Kidney (tissue), 13 donors: ENCODE measurements at regions not wholly inside any gene's neighbourhood (a gene's known extent, or its start where the extent isn't known, plus 50 kb on each side); places are given as distances from the start of the nearest gene placed in this dataset.
A peak's percentile ranks its signal among the peaks of the same experiment; 100 is the strongest.

Experiments
- DNase-seq, 5 donors: peaks; one replicate each; pipeline ENCODE4 v3.0.0-alpha.2; 2013 to 2020
- FAIRE-seq: peaks from 2 replicates; lab custom pipeline; 2012; peaks lifted over from hg19 to GRCh38; lab: Jason Lieb, UNC
- H3K27ac ChIP-seq, 2 donors: one replicate each; pipeline ENCODE4 v1.7.0; 2013; ENCODE audit warnings: low read depth in 2 of 2, low read length in 2 of 2, inconsistent platforms in 1 of 2
- H3K27me3 ChIP-seq: one replicate; pipeline ENCODE4 v1.7.1; 2013; ENCODE audit warnings: low read length, inconsistent platforms; ENCODE audit not compliant: control insufficient read depth, insufficient read depth
- H3K36me3 ChIP-seq, 3 donors: one replicate each; pipeline versions ENCODE4 v1.7.0 to v1.7.1; 2013; ENCODE audit warnings: low read length in 3 of 3, control low read depth in 1 of 3, inconsistent platforms in 1 of 3; ENCODE audit not compliant: insufficient read depth in 3 of 3, control insufficient read depth in 2 of 3
- H3K4me1 ChIP-seq, 3 donors: one replicate each; pipeline versions ENCODE4 v1.7.0 to v1.7.1; 2013; ENCODE audit warnings: low read length in 3 of 3, inconsistent platforms in 1 of 3, low read depth in 1 of 3; ENCODE audit not compliant: control insufficient read depth in 2 of 3, insufficient read depth in 2 of 3
- H3K4me3 ChIP-seq, 3 donors: one replicate each; pipeline versions ENCODE4 v1.7.0 to v1.8.1; 2013; ENCODE audit warnings: low read length in 3 of 3, control low read depth in 1 of 3, inconsistent platforms in 1 of 3
- H3K9ac ChIP-seq, 3 donors: one replicate each; pipeline versions ENCODE4 v1.7.0 to v1.7.1; 2013; ENCODE audit warnings: low read length in 3 of 3, control low read depth in 1 of 3, inconsistent platforms in 1 of 3
- H3K9me3 ChIP-seq, 3 donors: one replicate each; pipeline versions ENCODE4 v1.7.0 to v1.7.1; 2013; ENCODE audit warnings: low read length in 3 of 3, control low read depth in 1 of 3, inconsistent platforms in 1 of 3; ENCODE audit not compliant: control insufficient read depth in 2 of 3, insufficient read depth in 1 of 3
- intact Hi-C: fragments of 100-400 bp; cut with DNase I; formaldehyde crosslinking; loops from one replicate; pipeline ENCODE4 v1.11.1; 2022
- TF ChIP-seq, protein P1 (sequence below): IDR thresholded peaks from 3 replicates; pipeline ENCODE4 v1.5.1; 2012; ENCODE audit warnings: mild to moderate bottlenecking, moderate library complexity, borderline replicate concordance; ENCODE audit not compliant: insufficient read depth; ENCODE audit errors: extremely low read depth
- donor health status: control.
- donor health status: control.
- donor health status: control.
- donor health status: control.
- donor health status: control.
- donor health status: DM: yes; HTN: yes; CAD: no.
- donor health status: Normal renal cell carcinoma (clear cell type).

DNA sequence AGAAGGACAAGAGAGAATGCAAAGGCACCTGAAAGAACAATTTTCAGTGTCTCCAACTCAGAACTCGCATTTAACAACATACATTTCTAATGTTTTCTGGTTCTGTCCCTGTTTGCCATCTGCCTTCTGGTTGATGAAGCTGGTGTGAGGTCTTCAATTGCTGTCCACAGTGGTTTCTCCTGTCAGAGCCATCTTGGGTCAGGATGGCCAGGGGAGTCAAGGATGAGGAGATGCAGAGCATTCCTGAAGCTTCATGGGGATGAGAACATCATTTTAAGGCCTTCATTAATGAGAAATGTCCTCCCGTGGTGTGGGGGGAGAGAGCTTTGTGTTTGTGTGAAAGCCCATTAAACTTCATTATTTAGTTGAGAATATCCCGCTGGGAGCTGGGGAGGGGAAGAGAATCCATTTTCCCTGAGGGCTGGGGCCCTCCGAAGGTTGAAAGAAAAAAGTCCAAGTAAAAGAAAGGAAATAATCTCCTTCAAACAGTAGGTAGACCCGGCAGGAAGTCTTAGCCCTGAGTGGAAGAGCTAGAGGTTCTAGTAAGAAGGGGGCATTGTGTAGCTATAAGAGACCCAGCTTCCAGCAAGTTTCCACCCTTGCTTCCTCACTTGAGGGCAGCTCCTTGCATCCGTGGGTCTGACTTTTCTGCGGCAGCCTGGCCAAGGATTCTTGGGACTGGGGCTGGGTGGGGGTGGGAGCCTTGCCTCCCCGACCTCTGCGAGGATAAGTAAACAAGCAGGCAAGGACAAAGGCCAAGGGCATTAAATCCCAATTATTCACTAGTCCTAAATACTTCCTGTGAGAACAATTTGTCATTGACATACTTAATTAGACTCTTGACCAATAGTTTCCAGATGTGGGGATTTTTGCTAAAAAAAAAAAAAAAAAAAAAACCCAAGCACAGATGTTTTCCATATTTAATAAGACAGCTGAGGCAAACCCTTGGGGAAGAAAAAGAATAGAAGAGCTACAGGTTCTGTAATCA, 119.2 kb downstream of the MSX2 start:
- no peak overlapping the region for H3K27ac ChIP-seq
- intact Hi-C loops: no loop called here
- H3K36me3 ChIP-seq: no peaks in the 10 kb centered on the region
- TF ChIP-seq, protein P1, sequence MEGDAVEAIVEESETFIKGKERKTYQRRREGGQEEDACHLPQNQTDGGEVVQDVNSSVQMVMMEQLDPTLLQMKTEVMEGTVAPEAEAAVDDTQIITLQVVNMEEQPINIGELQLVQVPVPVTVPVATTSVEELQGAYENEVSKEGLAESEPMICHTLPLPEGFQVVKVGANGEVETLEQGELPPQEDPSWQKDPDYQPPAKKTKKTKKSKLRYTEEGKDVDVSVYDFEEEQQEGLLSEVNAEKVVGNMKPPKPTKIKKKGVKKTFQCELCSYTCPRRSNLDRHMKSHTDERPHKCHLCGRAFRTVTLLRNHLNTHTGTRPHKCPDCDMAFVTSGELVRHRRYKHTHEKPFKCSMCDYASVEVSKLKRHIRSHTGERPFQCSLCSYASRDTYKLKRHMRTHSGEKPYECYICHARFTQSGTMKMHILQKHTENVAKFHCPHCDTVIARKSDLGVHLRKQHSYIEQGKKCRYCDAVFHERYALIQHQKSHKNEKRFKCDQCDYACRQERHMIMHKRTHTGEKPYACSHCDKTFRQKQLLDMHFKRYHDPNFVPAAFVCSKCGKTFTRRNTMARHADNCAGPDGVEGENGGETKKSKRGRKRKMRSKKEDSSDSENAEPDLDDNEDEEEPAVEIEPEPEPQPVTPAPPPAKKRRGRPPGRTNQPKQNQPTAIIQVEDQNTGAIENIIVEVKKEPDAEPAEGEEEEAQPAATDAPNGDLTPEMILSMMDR: no peak
- DNase-seq (peak in 3 of 5 donors; percentile 33 to 82 (median 44)), FAIRE-seq (no peak)
- H3K27me3 ChIP-seq: no peaks in the 10 kb centered on the region
- H3K9ac ChIP-seq: no peak overlapping the region
- no peaks in the 10 kb centered on the region for H3K4me1 ChIP-seq
- no peak overlapping the region for H3K4me3 ChIP-seq
- H3K9me3 ChIP-seq: no peaks in the 10 kb centered on the region

DNA sequence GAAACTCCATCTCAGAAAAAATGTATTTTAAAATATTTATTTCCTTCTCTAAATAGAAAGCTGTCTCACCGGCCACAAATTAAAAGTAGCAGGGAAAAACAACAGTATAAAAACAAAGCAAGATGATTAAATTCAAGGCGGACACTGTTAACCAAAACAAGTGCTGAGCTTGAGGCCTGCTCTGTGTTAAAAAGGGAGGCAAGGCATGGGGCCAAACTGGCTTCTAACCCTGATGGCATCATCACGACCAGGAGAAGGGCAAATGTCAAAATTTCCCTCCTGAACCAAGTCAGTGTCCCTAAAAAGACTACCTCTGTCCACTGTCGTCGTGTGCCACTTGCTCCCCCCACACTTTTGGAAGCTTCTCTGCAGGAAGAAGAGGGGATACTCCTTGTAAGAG, 116.1 kb downstream of the MSX2 start:
- Histone ChIP-seq H3K27ac (no peak overlapping the region), H3K36me3 (no peaks in the 10 kb centered on the region), H3K4me1 (no peaks in the 10 kb centered on the region), H3K27me3 (no peaks in the 10 kb centered on the region), H3K9me3 (no peaks in the 10 kb centered on the region), H3K9ac (no peak overlapping the region), H3K4me3 (no peak overlapping the region)
- intact Hi-C loops: no loop called here
- TF ChIP-seq, protein P1: no peak
- DNase-seq: no peak
- FAIRE-seq: no peak

DNA sequence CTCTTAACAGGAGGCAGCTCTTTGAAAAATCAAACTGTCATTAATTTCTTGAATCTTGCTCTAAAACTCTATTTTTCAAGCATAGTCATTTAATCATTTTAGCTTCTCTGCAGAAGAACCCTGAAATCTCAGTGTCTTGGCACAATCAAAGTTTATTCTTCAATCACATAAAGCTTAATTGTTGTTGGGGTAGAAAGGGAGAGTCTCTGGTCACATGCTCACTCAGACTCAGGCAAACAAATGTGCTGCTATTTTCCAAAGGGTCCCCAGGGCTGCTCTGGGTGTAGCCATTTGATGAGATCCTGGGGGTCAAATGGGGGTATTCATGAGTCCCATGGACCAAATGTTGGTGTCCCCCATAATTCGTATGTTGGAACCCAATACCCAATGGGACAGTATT, 114.8 kb downstream of the MSX2 start:
- TF ChIP-seq, protein P1: no peak
- H3K9ac ChIP-seq: no peak overlapping the region
- FAIRE-seq (no peak), DNase-seq (no peak)
- no peak overlapping the region for H3K4me3 ChIP-seq
- H3K27me3 ChIP-seq: no peaks in the 10 kb centered on the region
- intact Hi-C loops: no loop called here
- no peak overlapping the region for H3K27ac ChIP-seq
- H3K36me3 ChIP-seq: no peaks in the 10 kb centered on the region
- no peaks in the 10 kb centered on the region for H3K4me1 ChIP-seq
- no peaks in the 10 kb centered on the region for H3K9me3 ChIP-seq
